ENCODE measurements at regions not wholly inside any gene's neighbourhood (a gene's known extent, or its start where the extent isn't known, plus 50 kb on each side); places are given as distances from the start of the nearest gene placed in this dataset.
"Not testable (repeated sequence)": the region's sequence is repeated elsewhere in the genome, so short reads cannot be mapped to it uniquely, and the experiment has no call there.

- no peak for DNase-seq
Observed at GRCh38 chr6:19714434-19715166, 122.6 kb upstream of the ID4 start.

DNA sequence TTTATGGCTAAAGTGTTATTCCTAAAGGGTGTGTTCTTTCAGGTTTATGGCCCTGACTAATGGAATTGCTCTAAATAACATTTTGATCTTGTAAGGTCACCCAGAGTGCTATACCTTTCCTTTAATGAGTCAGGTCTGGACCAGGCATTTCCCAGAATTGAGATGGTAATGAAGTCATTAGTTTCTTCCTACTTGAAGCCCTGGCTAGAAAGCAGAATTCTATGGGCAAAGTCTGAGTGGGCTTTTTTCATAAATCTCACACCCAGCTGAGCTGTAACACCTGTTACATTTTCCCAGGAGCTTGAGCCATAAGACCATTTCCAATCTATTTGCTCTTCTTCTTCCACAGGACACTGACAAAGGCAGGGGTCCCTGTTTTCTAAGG is 122.0 kb upstream of the ID4 start:
- peak; percentile 70 for DNase-seq

GRCh38 chr6:19719691-19720128 is 117.5 kb upstream of the ID4 start:
- no peak for DNase-seq

- no peak for DNase-seq
Observed at GRCh38 chr6:19721766-19722377, 115.3 kb upstream of the ID4 start.

DNA sequence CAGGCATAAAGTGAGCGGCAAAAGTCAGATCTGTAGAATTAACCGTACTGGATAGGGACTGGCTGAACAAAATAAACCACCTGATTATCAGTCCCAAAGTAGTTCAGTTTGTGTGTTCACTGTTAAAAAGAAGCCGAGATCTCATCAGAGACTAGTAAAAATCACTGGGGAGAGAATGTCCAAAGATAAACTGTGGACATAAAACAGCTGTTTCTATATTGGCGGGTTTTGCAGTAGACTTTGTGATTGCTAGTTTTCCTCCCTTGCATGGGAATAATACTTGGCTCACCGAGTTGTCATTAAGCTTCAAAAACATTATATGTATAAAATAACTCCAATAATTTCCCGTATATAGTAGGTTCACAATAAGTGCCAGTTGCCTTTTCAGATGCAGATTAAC is 114.2 kb upstream of the ID4 start:
- DNase-seq, result no peak

DNA sequence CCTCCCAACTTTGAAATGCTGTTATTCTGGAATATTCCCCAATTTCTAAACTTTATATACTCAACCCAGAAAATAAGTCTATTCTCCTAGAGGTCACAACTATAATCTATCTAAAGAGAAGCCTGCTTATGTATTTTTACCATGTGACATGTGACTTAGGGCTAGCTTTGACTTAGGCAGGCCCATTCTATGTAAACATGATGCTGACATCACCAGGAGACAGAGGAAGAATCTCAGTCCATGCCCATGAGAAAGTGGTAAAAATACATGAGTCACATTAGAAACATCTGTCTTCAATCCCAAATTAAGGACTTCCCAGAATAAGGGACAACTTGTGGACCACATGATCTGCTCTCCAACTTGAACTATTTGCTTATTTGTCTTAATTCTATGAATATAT is 113.6 kb upstream of the ID4 start:
- DNase-seq, result no peak

GRCh38 chr6:19725436-19725835 is 111.7 kb upstream of the ID4 start:
- DNase-seq, result not testable (repeated sequence)

DNA sequence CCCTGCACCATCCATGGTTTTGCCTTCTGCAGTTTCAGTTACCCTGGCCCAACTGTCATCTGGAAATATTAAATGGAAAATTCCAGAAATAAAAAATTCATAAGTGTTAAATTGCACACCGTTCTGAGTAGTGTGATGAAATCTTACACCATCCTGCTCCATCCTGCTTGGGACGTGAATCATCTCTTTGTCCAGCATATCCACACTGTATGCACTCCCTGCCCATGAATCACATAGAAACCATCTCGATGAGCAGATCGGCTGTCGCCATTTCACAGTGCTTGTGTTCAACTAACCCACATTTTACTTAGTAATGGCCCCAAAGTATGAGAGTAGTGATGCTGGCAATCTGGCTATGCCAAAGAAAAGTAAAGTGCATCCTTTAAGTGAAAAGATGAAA is 105.9 kb upstream of the ID4 start:
- DNase-seq, result no peak

- DNase-seq, result no peak
Observed at GRCh38 chr6:19734061-19734460, 103.1 kb upstream of the ID4 start.

GRCh38 chr6:19734519-19734918 is 102.7 kb upstream of the ID4 start:
- no peak for DNase-seq

GRCh38 chr6:19736066-19736465 is 101.1 kb upstream of the ID4 start:
- peak; percentile 30 for DNase-seq

DNA sequence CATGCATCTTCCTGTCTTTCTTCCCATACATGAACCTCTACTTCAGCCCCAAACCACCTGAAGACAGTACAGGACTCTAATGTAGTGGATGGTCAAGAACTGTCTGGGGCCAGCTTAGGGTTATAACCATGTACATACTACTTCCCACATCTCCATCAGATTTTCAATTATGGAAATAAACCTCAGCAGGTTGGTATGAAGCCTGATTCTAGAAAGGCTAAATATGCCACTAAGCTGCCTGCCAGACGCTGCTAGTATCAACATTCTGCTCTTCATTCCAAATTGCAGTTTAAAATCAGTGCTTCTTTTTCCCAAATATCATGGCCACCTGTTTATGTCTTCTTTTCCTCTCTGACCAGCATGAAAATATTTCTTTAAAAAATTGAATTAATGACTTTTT is 99.2 kb upstream of the ID4 start:
- DNase-seq, result no peak

GRCh38 chr6:19749722-19750121 is 87.4 kb upstream of the ID4 start:
- no peak for DNase-seq

DNA sequence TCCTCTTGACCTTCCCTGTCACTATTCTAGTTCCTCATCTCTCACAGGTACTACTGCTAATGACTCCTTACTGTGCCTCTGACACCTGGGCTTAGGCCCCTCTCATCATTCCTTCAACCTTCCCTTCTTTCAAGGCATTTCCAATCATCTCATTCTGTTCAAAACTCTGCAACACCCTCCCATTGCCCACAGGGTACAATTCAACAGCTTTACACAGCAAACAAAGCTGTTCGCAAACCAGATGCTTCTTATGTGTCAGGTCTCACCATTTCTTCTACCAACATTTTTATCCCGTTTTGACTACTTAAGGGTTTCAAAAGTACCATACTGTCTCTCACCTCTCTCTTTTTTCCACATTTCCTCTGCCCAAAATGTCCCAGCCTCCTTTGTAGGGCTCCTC is 84.4 kb upstream of the ID4 start:
- no peak for DNase-seq

GRCh38 chr6:19753826-19754225 is 83.3 kb upstream of the ID4 start:
- peak; percentile 80 for DNase-seq

- DNase-seq, result no peak
Observed at GRCh38 chr6:19754686-19755085, 82.5 kb upstream of the ID4 start.

- no peak for DNase-seq
Observed at GRCh38 chr6:19755181-19755580, 82.0 kb upstream of the ID4 start.

GRCh38 chr6:19757036-19757435 is 80.1 kb upstream of the ID4 start:
- DNase-seq, result no peak

- no peak for DNase-seq
Observed at GRCh38 chr6:19759117-19759880, 77.9 kb upstream of the ID4 start.

DNA sequence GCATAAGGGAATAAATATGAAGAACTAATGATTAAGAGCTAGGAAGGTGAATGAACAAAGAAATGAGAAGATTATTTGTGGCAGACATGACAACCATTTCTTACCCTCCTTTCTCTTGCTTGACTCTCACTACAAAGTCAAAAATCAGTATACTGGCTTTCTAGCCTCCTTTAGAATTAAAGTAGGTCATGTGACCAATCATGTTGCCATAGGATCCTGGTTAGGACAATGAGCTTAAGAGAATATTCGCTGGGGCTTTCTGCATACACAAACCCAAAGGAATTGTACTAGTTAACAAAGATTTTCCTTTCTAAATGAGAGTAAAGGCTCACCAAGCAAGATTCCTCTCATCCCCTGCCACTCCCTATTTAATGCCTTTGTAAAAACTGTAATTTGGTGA is 76.0 kb upstream of the ID4 start:
- DNase-seq, result no peak

GRCh38 chr6:19771753-19772336 is 65.3 kb upstream of the ID4 start:
- DNase-seq, result no peak

DNA sequence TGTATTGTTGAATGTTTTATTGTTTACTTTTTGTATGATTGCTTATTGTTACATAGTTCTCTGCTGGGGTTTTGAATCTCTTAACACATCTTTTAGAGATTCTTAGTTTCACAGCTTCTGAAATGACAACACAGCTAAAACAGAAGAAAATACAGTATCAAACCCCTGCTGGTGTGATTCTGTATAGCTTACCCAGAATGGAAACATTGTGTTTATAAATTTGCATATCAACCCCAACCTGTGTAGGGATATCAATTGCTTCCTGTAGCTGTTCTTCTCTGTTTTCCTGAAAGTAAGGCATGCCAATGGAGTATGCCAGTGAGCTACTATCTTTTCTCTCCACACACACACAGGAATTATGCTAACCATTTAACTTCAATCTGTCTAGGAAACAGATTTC is 64.3 kb upstream of the ID4 start:
- DNase-seq, result no peak

- no peak for DNase-seq
Observed at GRCh38 chr6:19781269-19781668, 55.9 kb upstream of the ID4 start.

DNA sequence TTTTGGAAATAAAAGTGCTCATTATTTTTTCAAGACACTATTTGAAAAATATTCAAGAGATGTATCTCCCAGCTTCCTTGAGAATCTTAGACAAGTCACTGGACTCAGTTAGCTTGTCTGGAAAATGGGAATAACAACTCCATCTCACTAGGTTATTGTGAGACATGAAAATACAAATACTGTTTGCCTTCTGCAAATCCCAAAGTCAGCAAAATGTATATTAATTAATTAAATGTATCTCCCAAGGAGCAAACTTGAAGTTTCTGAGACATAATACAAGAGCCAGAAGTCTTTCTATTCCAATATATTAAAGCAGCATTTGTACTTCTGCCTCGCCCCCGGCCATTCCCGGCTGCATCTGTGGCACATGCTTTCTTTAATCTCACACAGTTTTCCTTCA is 54.6 kb upstream of the ID4 start:
- DNase-seq, result no peak
